HepG2 (cell line): ENCODE measurements at regions not wholly inside any gene's neighbourhood (a gene's known extent, or its start where the extent isn't known, plus 50 kb on each side); places are given as distances from the start of the nearest gene placed in this dataset.

Source experiments
- ATAC-seq: fragments of 200-7000 bp; cut with Tn5 transposase; 3 replicates; pipeline ENCODE4 v1.9.1; 2020; ENCODE audit warnings: mild to moderate bottlenecking, moderate library complexity
- BruUV-seq: library from RNA; stranded (reverse); fragments of 400-500 nt; replicated peaks from 2 replicates; lab custom pipeline; 2021; lab: Mats Ljungman, UMichigan
- CTCF ChIA-PET: fragments of 300-600 bp; formaldehyde crosslinking; extraction: SDS; loops from one replicate; lab custom pipeline; 2021; ENCODE audit warnings: low total read pairs, inconsistent platforms, low intra/inter-chr PET ratio; lab: Yijun Ruan, JAX
- POLR2A ChIA-PET: fragments of 350-600 bp; sonication (Branson Sonifier 250); formaldehyde crosslinking; loops from one replicate; lab custom pipeline; 2020; ENCODE audit warnings: antibody characterized with exemption, inconsistent platforms; lab: Yijun Ruan, JAX
- DNase-seq: peaks from one replicate; pipeline ENCODE4 v3.0.0-alpha.2; 2015; ENCODE audit warnings: low spot score
- FAIRE-seq: peaks from 3 replicates; lab custom pipeline; 2011; peaks lifted over from hg19 to GRCh38; lab: Jason Lieb, UNC
- H2AFZ ChIP-seq: one replicate; pipeline ENCODE4 v1.6.1; 2011; ENCODE audit warnings: low read length, inconsistent platforms
- H3K27ac ChIP-seq: fragments of 300-600 bp; 3 replicates; pipeline ENCODE4 v1.8.0; 2011; ENCODE audit warnings: mixed run types, mild to moderate bottlenecking, mixed read lengths, low read length, inconsistent platforms; ENCODE audit not compliant: insufficient read depth; ENCODE audit errors: extremely low read length
- H3K27me3 ChIP-seq, 2 experiments: fragments of 200-600 bp in 1 of 2; 2 replicates in 1 of 2; 3 replicates in 1 of 2; pipeline versions ENCODE4 v1.6.0 to v1.8.0; 2011; ENCODE audit warnings: low read length in 2 of 2, mild to moderate bottlenecking in 2 of 2, moderate library complexity in 2 of 2, inconsistent platforms in 1 of 2; ENCODE audit not compliant: insufficient read depth in 2 of 2, control insufficient read depth in 1 of 2
- H3K36me3 ChIP-seq, 2 experiments: fragments of 200-600 bp in 1 of 2; replicated peaks in 1 of 2; 2 replicates in 1 of 2; 3 replicates in 1 of 2; pipeline versions ENCODE4 v1.5.1 to v1.8.0; 2011; ENCODE audit warnings: low read length in 2 of 2, inconsistent platforms in 1 of 2; ENCODE audit not compliant: insufficient read depth in 2 of 2, control insufficient read depth in 1 of 2
- H3K4me1 ChIP-seq: 2 replicates; pipeline ENCODE4 v1.5.1; 2012; ENCODE audit warnings: low read length, inconsistent platforms; ENCODE audit not compliant: insufficient read depth
- H3K4me2 ChIP-seq: 2 replicates; pipeline ENCODE4 v1.6.0; 2011; ENCODE audit warnings: low read depth, low read length, inconsistent platforms
- H3K4me3 ChIP-seq, 3 experiments: fragments of 200-600 bp in 1 of 3; sonication (generic), shearing (Covaris generic) in 1 of 3; replicated peaks in 1 of 3; 2 replicates each; pipeline ENCODE4 v1.5.1; 2011 to 2016; ENCODE audit warnings: low read length in 3 of 3, inconsistent platforms in 2 of 3, low read depth in 2 of 3, mild to moderate bottlenecking in 2 of 3, control low read depth in 1 of 3, mixed read lengths in 1 of 3; ENCODE audit not compliant: insufficient read depth in 1 of 3
- H3K79me2 ChIP-seq: one replicate; pipeline ENCODE4 v1.6.1; 2011; ENCODE audit warnings: low read length, inconsistent platforms; ENCODE audit not compliant: insufficient read depth
- H3K9ac ChIP-seq: 2 replicates; pipeline ENCODE4 v1.6.0; 2011; ENCODE audit warnings: mild to moderate bottlenecking, low read depth, low read length, inconsistent platforms; ENCODE audit not compliant: insufficient read depth
- H3K9me3 ChIP-seq: 2 replicates; pipeline ENCODE4 v1.5.1; 2012; ENCODE audit warnings: mild to moderate bottlenecking, low read length
- H4K20me1 ChIP-seq: 2 replicates; pipeline ENCODE4 v1.6.0; 2011; ENCODE audit warnings: inconsistent platforms, mild to moderate bottlenecking, low read length, moderate library complexity; ENCODE audit not compliant: insufficient read depth
- DMAP1 ChIP-seq: IDR thresholded peaks from 2 replicates; pipeline ENCODE4 v1.6.1; 2016
- ELF1 ChIP-seq: sonication (generic); formaldehyde crosslinking; IDR thresholded peaks from 2 replicates; pipeline ENCODE4 v1.4.0; 2020; ENCODE audit warnings: missing genetic modification reagents
- GLI4 ChIP-seq: sonication (generic); formaldehyde crosslinking; IDR thresholded peaks from 2 replicates; pipeline ENCODE4 v1.5.1; 2020; ENCODE audit warnings: missing genetic modification reagents, mild to moderate bottlenecking, moderate library complexity, borderline replicate concordance
- HOXA5 ChIP-seq: sonication (generic); formaldehyde crosslinking; IDR thresholded peaks from 2 replicates; pipeline ENCODE4 v1.4.0; 2020; ENCODE audit warnings: missing genetic modification reagents
- NFE2L1 ChIP-seq: sonication (generic); formaldehyde crosslinking; IDR thresholded peaks from 2 replicates; pipeline ENCODE4 v1.4.0; 2020; ENCODE audit warnings: missing genetic modification reagents, mild to moderate bottlenecking, borderline replicate concordance
- NFE2L2 ChIP-seq: fragments of 150-350 bp; IDR thresholded peaks from 2 replicates; pipeline ENCODE4 v1.6.1; 2014; ENCODE audit warnings: low read length
- RARA ChIP-seq: IDR thresholded peaks from 2 replicates; pipeline ENCODE4 v1.6.1; 2016; ENCODE audit warnings: missing genetic modification reagents, missing compliant biosample characterization
- SUZ12 ChIP-seq: fragments of 150-350 bp; IDR thresholded peaks from 2 replicates; pipeline ENCODE4 v1.6.1; 2014; ENCODE audit warnings: low read depth, low read length
- ZNF17 ChIP-seq: sonication (generic); formaldehyde crosslinking; IDR thresholded peaks from 2 replicates; pipeline ENCODE4 v1.5.0; 2020; ENCODE audit warnings: mild to moderate bottlenecking, missing genetic modification reagents
- WGBS: methylation state at CpG from one replicate; pipeline ENCODE4 v1.1.6; 2017; ENCODE audit warnings: low lambda C conversion rate; 5-methylcytosine and 5-hydroxymethylcytosine counted together
- in situ Hi-C: cut with HindIII; loops from 2 replicates; pipeline ENCODE4 v1.10.0; 2017; ENCODE audit warnings: low pct_unique_long_range_greater_than_20kb; ENCODE audit not compliant: extremely low pct_ligation_motif_present
- intact Hi-C: fragments of 100-400 bp; cut with micrococcal nuclease; formaldehyde crosslinking; loops from one replicate; pipeline ENCODE4 v1.10.0; 2022; ENCODE audit not compliant: unreplicated experiment
- TF ChIP-seq, protein P1 (sequence below): sonication (generic); formaldehyde crosslinking; IDR thresholded peaks from 2 replicates; pipeline ENCODE4 v1.4.0; 2020; ENCODE audit warnings: missing genetic modification reagents, mild to moderate bottlenecking, borderline replicate concordance
- TF ChIP-seq, protein P2 (sequence below), 2 experiments: sonication (generic) in 1 of 2; formaldehyde crosslinking in 1 of 2; IDR thresholded peaks; 2 replicates each; pipeline versions ENCODE4 v1.6.1 to v1.9.0; 2014 to 2022; ENCODE audit warnings: antibody characterized with exemption in 1 of 2, borderline replicate concordance in 1 of 2, inconsistent platforms in 1 of 2, low read depth in 1 of 2, missing genetic modification reagents in 1 of 2

DNA sequence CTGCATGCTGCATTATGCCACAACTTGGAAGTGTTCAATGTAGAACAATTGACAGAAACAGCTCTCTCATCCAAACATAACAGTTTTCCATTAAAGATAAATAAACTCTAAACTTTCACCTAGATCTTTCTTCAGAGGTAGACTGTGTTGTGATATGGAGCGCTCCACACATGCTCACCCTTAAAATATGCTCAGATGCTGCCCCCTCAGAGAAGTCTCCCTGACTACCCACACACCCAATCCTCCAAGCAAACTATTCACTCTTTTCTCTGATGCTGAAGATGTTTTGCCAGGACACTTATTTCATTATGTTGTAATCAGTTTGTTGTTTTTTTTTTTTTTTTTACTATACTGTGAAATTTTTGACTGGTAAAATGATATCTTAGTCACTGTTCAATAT lies 206.6 kb upstream of the RASA1 start:
- H3K79me2 ChIP-seq = no peaks in the 10 kb centered on the region
- no peak overlapping the region for H3K4me3 ChIP-seq
- no peak for FAIRE-seq
- H3K9me3 ChIP-seq = no peaks in the 10 kb centered on the region
- no peak overlapping the region for H3K27ac ChIP-seq
- no peak overlapping the region for H2AFZ ChIP-seq
- no peaks in the 10 kb centered on the region for H4K20me1 ChIP-seq
- ChIA-PET CTCF (no interaction called here), POLR2A (no interaction called here)
- in situ Hi-C loops = no loop called here
- H3K4me2 ChIP-seq = no peak overlapping the region
- H3K27me3 ChIP-seq = no peaks in the 10 kb centered on the region
- no peak for DNase-seq
- H3K4me1 ChIP-seq = no peaks in the 10 kb centered on the region
- intact Hi-C loops = no loop called here
- H3K9ac ChIP-seq = no peak overlapping the region
- WGBS = 0% methylated on average over 1 of the region's 1 CpG
- H3K36me3 ChIP-seq = no peaks in the 10 kb centered on the region
- ATAC-seq = no peak
- BruUV-seq = no TSS peak
- no peak for TF ChIP-seq DMAP1 (CRISPR knock-in tag)
- no peak for TF ChIP-seq HOXA5
- TF ChIP-seq GLI4 (CRISPR knock-in tag) = no peak
- no peak for TF ChIP-seq RARA
- no peak for TF ChIP-seq NFE2L1 (CRISPR knock-in tag)
- no peak for TF ChIP-seq ELF1 (CRISPR knock-in tag)
- TF ChIP-seq, protein P1, sequence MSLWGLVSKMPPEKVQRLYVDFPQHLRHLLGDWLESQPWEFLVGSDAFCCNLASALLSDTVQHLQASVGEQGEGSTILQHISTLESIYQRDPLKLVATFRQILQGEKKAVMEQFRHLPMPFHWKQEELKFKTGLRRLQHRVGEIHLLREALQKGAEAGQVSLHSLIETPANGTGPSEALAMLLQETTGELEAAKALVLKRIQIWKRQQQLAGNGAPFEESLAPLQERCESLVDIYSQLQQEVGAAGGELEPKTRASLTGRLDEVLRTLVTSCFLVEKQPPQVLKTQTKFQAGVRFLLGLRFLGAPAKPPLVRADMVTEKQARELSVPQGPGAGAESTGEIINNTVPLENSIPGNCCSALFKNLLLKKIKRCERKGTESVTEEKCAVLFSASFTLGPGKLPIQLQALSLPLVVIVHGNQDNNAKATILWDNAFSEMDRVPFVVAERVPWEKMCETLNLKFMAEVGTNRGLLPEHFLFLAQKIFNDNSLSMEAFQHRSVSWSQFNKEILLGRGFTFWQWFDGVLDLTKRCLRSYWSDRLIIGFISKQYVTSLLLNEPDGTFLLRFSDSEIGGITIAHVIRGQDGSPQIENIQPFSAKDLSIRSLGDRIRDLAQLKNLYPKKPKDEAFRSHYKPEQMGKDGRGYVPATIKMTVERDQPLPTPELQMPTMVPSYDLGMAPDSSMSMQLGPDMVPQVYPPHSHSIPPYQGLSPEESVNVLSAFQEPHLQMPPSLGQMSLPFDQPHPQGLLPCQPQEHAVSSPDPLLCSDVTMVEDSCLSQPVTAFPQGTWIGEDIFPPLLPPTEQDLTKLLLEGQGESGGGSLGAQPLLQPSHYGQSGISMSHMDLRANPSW = no peak
- TF ChIP-seq, protein P2, sequence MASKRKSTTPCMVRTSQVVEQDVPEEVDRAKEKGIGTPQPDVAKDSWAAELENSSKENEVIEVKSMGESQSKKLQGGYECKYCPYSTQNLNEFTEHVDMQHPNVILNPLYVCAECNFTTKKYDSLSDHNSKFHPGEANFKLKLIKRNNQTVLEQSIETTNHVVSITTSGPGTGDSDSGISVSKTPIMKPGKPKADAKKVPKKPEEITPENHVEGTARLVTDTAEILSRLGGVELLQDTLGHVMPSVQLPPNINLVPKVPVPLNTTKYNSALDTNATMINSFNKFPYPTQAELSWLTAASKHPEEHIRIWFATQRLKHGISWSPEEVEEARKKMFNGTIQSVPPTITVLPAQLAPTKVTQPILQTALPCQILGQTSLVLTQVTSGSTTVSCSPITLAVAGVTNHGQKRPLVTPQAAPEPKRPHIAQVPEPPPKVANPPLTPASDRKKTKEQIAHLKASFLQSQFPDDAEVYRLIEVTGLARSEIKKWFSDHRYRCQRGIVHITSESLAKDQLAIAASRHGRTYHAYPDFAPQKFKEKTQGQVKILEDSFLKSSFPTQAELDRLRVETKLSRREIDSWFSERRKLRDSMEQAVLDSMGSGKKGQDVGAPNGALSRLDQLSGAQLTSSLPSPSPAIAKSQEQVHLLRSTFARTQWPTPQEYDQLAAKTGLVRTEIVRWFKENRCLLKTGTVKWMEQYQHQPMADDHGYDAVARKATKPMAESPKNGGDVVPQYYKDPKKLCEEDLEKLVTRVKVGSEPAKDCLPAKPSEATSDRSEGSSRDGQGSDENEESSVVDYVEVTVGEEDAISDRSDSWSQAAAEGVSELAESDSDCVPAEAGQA (IDR thresholded peaks at IDR 0.05; ENCODE audit: low read depth) = no peak
- TF ChIP-seq, protein P2 (CRISPR knock-in tag; IDR thresholded peaks at IDR 0.05; ENCODE audit: borderline replicate concordance) = no peak
- TF ChIP-seq SUZ12 = no peak
- TF ChIP-seq ZNF17 (CRISPR knock-in tag) = no peak
- TF ChIP-seq NFE2L2 = no peak
